Fibroblast of upper back skin (primary cell): ENCODE measurements at regions not wholly inside any gene's neighbourhood (a gene's known extent, or its start where the extent isn't known, plus 50 kb on each side); places are given as distances from the start of the nearest gene placed in this dataset.

Experiments
- DNase-seq: peaks from one replicate; pipeline ENCODE4 v3.0.0-alpha.2; 2013

GRCh38 chr4:53684136-53685130 is 93.1 kb upstream of the LNX1 start:
- DNase-seq: peak; percentile 47

GRCh38 chr4:53682908-53683307 is 91.6 kb upstream of the LNX1 start:
- no peak for DNase-seq

GRCh38 chr4:53682196-53682595 is 90.9 kb upstream of the LNX1 start:
- peak; percentile 94 for DNase-seq

- DNase-seq: peak; percentile 61
Measured at GRCh38 chr4:53680598-53680997, 89.3 kb upstream of the LNX1 start.

- no peak for DNase-seq
Measured at GRCh38 chr4:53680168-53680567, 88.9 kb upstream of the LNX1 start.

- DNase-seq: peak; percentile 71
Measured at GRCh38 chr4:53676402-53676871, 85.2 kb upstream of the LNX1 start.

GRCh38 chr4:53674903-53675302 is 83.6 kb upstream of the LNX1 start:
- DNase-seq: no peak

GRCh38 chr4:53672873-53673272 is 81.6 kb upstream of the LNX1 start:
- no peak for DNase-seq

- no peak for DNase-seq
Measured at GRCh38 chr4:53671757-53672156, 80.5 kb upstream of the LNX1 start.

- no peak for DNase-seq
Measured at GRCh38 chr4:53659737-53660136, 68.5 kb upstream of the LNX1 start.

GRCh38 chr4:53659112-53659511 is 67.8 kb upstream of the LNX1 start:
- DNase-seq: no peak

- DNase-seq: no peak
Measured at GRCh38 chr4:53658029-53658428, 66.7 kb upstream of the LNX1 start.

GRCh38 chr4:53656421-53656981 is 65.2 kb upstream of the LNX1 start:
- peak; percentile 54 for DNase-seq

GRCh38 chr4:53654300-53654758 is 63.0 kb upstream of the LNX1 start:
- peak; percentile 28 for DNase-seq

- peak; percentile 38 for DNase-seq
Measured at GRCh38 chr4:53653484-53654053, 62.3 kb upstream of the LNX1 start.

GRCh38 chr4:53651156-53651735 is 60.0 kb upstream of the LNX1 start:
- DNase-seq: peak; percentile 73

- DNase-seq: no peak
Measured at GRCh38 chr4:53649357-53649756, 58.1 kb upstream of the LNX1 start.

GRCh38 chr4:53647547-53647946 is 56.3 kb upstream of the LNX1 start:
- DNase-seq: no peak

- DNase-seq: no peak
Measured at GRCh38 chr4:53646795-53647194, 55.5 kb upstream of the LNX1 start.

- DNase-seq: no peak
Measured at GRCh38 chr4:53645108-53645507, 53.8 kb upstream of the LNX1 start.

- DNase-seq: no peak
Measured at GRCh38 chr4:53644607-53645006, 53.3 kb upstream of the LNX1 start.
